CD8-positive, alpha-beta memory T cell (primary cell): ENCODE measurements at regions not wholly inside any gene's neighbourhood (a gene's known extent, or its start where the extent isn't known, plus 50 kb on each side); places are given as distances from the start of the nearest gene placed in this dataset.

Source experiments
- CTCF ChIA-PET: fragments of 350-600 bp; sonication (Branson Sonifier 250); formaldehyde crosslinking; loops from one replicate; lab custom pipeline; 2021; ENCODE audit warnings: antibody characterized with exemption; lab: Charles Lee
- POLR2A ChIA-PET: fragments of 350-600 bp; sonication (Branson Sonifier 250); formaldehyde crosslinking; loops from one replicate; lab custom pipeline; 2021; ENCODE audit warnings: antibody characterized with exemption; lab: Charles Lee
- DNase-seq, 5 donors: peaks; one replicate each; pipeline versions ENCODE4 v3.0.0 to v3.0.0-alpha.2; 2020 to 2022; ENCODE audit warnings: mixed read lengths in 1 of 5
- H3K27ac ChIP-seq: one replicate; pipeline ENCODE4 v1.7.0; 2013; ENCODE audit warnings: low read depth, mild to moderate bottlenecking, low read length, moderate library complexity
- H3K27me3 ChIP-seq: 2 replicates; pipeline ENCODE4 v1.7.0; 2013; ENCODE audit warnings: low read length, mild to moderate bottlenecking; ENCODE audit not compliant: insufficient read depth, poor library complexity, severe bottlenecking
- H3K36me3 ChIP-seq: 2 replicates; pipeline ENCODE4 v1.7.0; 2013; ENCODE audit warnings: mild to moderate bottlenecking, low read length, moderate library complexity; ENCODE audit not compliant: insufficient read depth
- H3K4me1 ChIP-seq: 2 replicates; pipeline ENCODE4 v1.7.0; 2013; ENCODE audit warnings: mild to moderate bottlenecking, low read length, moderate library complexity; ENCODE audit not compliant: insufficient read depth
- H3K4me3 ChIP-seq: 2 replicates; pipeline ENCODE4 v1.7.0; 2013; ENCODE audit warnings: mild to moderate bottlenecking, low read length
- H3K9me3 ChIP-seq: 2 replicates; pipeline ENCODE4 v1.7.0; 2013; ENCODE audit warnings: mild to moderate bottlenecking, low read length
- H3K27ac Mint-ChIP-seq, 8 donors: one replicate each; pipeline ENCODE4 v1.8.0; 2020 to 2021; ENCODE audit warnings: mixed read lengths in 8 of 8, mild to moderate bottlenecking in 6 of 8, inconsistent platforms in 3 of 8, moderate library complexity in 3 of 8
- H3K27me3 Mint-ChIP-seq, 2 donors: one replicate each; pipeline ENCODE4 v1.8.0; 2020 to 2021; ENCODE audit warnings: mixed read lengths in 2 of 2, mild to moderate bottlenecking in 1 of 2, moderate library complexity in 1 of 2
- H3K36me3 Mint-ChIP-seq, 3 donors: one replicate each; pipeline ENCODE4 v1.8.0; 2020 to 2021; ENCODE audit warnings: mixed read lengths in 3 of 3, inconsistent platforms in 1 of 3, mild to moderate bottlenecking in 1 of 3
- H3K4me1 Mint-ChIP-seq, 3 donors: one replicate each; pipeline ENCODE4 v1.8.0; 2020 to 2021; ENCODE audit warnings: mixed read lengths in 3 of 3, inconsistent platforms in 1 of 3, mild to moderate bottlenecking in 1 of 3
- H3K4me3 Mint-ChIP-seq, 7 donors: one replicate each; pipeline ENCODE4 v1.8.0; 2020 to 2021; ENCODE audit warnings: mixed read lengths in 7 of 7, mild to moderate bottlenecking in 6 of 7, moderate library complexity in 4 of 7, inconsistent platforms in 2 of 7
- H3K9me3 Mint-ChIP-seq, 5 donors: one replicate each; pipeline ENCODE4 v1.8.0; 2020 to 2022; ENCODE audit warnings: mixed read lengths in 5 of 5, mild to moderate bottlenecking in 3 of 5, moderate library complexity in 2 of 5, inconsistent platforms in 1 of 5

DNA sequence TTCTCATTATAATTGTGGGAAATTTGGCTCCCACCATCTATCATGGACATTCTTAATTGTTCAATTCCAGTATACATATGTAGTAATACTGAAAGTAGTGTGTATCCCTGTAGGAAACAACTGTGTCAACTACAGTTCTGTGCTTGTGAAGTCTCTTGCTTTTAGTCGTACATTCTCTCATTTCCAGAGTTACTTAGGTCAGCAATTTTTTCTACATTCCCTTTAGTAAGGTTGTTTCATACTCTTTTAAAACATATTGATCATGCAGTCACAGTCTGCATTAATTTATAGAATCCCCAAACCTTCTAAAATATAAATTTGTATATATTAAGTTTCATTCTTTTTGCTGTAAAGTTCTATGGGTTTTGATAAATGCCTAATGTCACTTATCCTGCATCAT is 289.2 kb upstream of the PCDH10 start:
- H3K36me3 ChIP-seq, result no peaks in the 10 kb centered on the region
- no peak for DNase-seq
- H3K9me3 Mint-ChIP-seq, result peaks cover 0 to 21% (median 3%) of the 10 kb centered on the region in 5 donors
- no peaks in the 10 kb centered on the region for H3K27me3 ChIP-seq
- H3K4me1 Mint-ChIP-seq, result no peaks in the 10 kb centered on the region
- no peaks in the 10 kb centered on the region for H3K36me3 Mint-ChIP-seq
- no peak overlapping the region for H3K4me3 Mint-ChIP-seq
- POLR2A ChIA-PET, result no interaction called here
- no peaks in the 10 kb centered on the region for H3K9me3 ChIP-seq
- CTCF ChIA-PET, result no interaction called here
- H3K4me1 ChIP-seq, result no peaks in the 10 kb centered on the region
- H3K27ac ChIP-seq, result no peak overlapping the region
- H3K4me3 ChIP-seq, result no peak overlapping the region
- no peak overlapping the region for H3K27ac Mint-ChIP-seq
- H3K27me3 Mint-ChIP-seq, result no peaks in the 10 kb centered on the region

DNA sequence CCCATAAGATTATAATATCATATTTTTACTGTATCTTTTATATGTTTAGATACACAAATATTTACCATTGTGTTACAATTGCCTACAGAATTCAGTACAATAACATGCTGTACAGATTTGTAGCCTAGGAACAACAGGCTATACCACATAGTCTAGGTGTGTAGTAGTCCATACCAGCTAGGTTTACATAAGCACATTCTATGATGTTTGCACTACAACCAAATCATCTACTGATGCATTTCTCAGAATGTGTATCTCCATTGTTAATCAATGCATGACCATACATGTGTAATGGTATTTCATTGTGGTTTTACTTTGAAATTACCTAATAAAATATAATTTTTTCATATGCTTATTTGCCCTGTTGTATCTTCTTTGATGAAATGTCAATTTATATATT is 288.1 kb upstream of the PCDH10 start:
- H3K27me3 Mint-ChIP-seq, result no peaks in the 10 kb centered on the region
- ChIA-PET CTCF (no interaction called here), POLR2A (no interaction called here)
- H3K27ac ChIP-seq, result no peak overlapping the region
- H3K4me1 ChIP-seq, result no peaks in the 10 kb centered on the region
- H3K36me3 Mint-ChIP-seq, result no peaks in the 10 kb centered on the region
- H3K27ac Mint-ChIP-seq, result no peak overlapping the region
- H3K27me3 ChIP-seq, result no peaks in the 10 kb centered on the region
- peaks cover 0 to 21% (median 3%) of the 10 kb centered on the region in 5 donors for H3K9me3 Mint-ChIP-seq
- H3K9me3 ChIP-seq, result no peaks in the 10 kb centered on the region
- no peak overlapping the region for H3K4me3 Mint-ChIP-seq
- no peaks in the 10 kb centered on the region for H3K36me3 ChIP-seq
- no peak overlapping the region for H3K4me3 ChIP-seq
- H3K4me1 Mint-ChIP-seq, result no peaks in the 10 kb centered on the region
- no peak for DNase-seq

DNA sequence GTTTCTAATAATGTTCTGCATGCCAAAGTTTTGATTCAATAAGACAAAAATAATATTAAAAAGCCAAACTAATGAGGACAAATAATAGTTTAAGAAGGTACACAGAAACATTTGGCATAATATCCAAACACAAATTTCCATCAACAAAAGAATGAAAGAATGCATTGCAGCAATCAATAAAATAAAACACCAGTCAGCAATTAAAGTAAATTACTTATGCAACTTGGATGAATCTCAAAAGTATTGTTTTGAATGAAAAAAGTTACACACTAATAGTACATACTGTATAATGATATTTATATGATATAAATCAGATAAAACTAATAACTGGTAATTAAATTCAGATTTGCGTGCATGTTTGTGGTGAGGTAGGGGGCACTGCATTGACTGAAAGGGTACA is 285.5 kb upstream of the PCDH10 start:
- peaks cover 0 to 9% (median 4%) of the 10 kb centered on the region in 5 donors for H3K9me3 Mint-ChIP-seq
- no peaks in the 10 kb centered on the region for H3K27me3 ChIP-seq
- CTCF ChIA-PET, result no interaction called here
- no peak for DNase-seq
- H3K36me3 ChIP-seq, result no peaks in the 10 kb centered on the region
- no peaks in the 10 kb centered on the region for H3K4me1 Mint-ChIP-seq
- H3K9me3 ChIP-seq, result no peaks in the 10 kb centered on the region
- H3K4me3 ChIP-seq, result no peak overlapping the region
- H3K4me3 Mint-ChIP-seq, result no peak overlapping the region
- H3K27ac Mint-ChIP-seq, result no peak overlapping the region
- no peak overlapping the region for H3K27ac ChIP-seq
- H3K4me1 ChIP-seq, result no peaks in the 10 kb centered on the region
- no peaks in the 10 kb centered on the region for H3K36me3 Mint-ChIP-seq
- POLR2A ChIA-PET, result no interaction called here
- H3K27me3 Mint-ChIP-seq, result no peaks in the 10 kb centered on the region

DNA sequence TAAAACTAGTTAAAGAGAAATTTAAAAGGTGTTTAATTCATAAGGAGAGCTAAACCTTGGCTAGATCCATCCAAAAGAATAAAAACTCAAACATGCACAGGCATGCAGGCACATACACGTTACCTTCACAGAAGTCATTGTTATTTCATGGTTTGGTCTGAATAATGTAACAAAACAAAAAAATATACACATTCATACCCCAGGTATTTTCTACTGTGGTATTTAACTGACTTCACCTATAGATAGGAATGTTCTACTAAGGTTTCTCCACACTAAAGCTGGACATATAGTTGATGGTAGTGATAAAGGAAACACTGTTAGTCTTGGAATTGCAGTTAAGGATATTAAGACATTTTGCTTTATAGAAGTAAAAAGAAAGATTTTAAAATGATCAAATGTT is 283.6 kb upstream of the PCDH10 start:
- Mint-ChIP-seq H3K27ac (no peak overlapping the region), H3K27me3 (no peaks in the 10 kb centered on the region), H3K36me3 (no peaks in the 10 kb centered on the region), H3K9me3 (peaks cover 3 to 13% (median 5%) of the 10 kb centered on the region in 5 donors), H3K4me3 (no peak overlapping the region), H3K4me1 (no peaks in the 10 kb centered on the region)
- H3K27ac ChIP-seq, result no peak overlapping the region
- CTCF ChIA-PET, result no interaction called here
- no peaks in the 10 kb centered on the region for H3K36me3 ChIP-seq
- no peak for DNase-seq
- no peaks in the 10 kb centered on the region for H3K27me3 ChIP-seq
- no peaks in the 10 kb centered on the region for H3K9me3 ChIP-seq
- POLR2A ChIA-PET, result no interaction called here
- no peak overlapping the region for H3K4me3 ChIP-seq
- no peaks in the 10 kb centered on the region for H3K4me1 ChIP-seq

DNA sequence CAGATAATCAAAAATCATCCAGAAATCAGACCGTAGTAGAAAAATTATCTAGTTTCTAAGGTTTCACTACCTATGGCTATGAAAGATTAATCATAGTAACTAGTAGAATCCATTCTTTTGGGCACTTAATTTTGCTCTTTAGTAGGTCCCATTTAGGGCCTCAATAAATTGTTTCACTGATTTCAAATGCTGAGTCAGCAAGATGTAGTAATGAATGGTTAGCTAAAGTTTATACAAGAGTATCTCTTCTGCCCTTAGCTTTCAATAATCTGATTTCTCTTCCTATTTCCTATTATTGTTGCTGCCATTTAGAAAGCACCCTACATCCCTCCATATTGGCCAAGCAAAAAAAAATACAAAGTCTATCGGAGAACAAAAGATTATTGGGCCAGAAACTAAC is 283.2 kb upstream of the PCDH10 start:
- H3K9me3 ChIP-seq, result no peaks in the 10 kb centered on the region
- H3K27ac ChIP-seq, result no peak overlapping the region
- CTCF ChIA-PET, result no interaction called here
- no peaks in the 10 kb centered on the region for H3K27me3 Mint-ChIP-seq
- POLR2A ChIA-PET, result no interaction called here
- no peaks in the 10 kb centered on the region for H3K36me3 ChIP-seq
- peaks cover 3 to 13% (median 5%) of the 10 kb centered on the region in 5 donors for H3K9me3 Mint-ChIP-seq
- H3K4me3 Mint-ChIP-seq, result no peak overlapping the region
- no peak overlapping the region for H3K4me3 ChIP-seq
- DNase-seq, result no peak
- H3K4me1 ChIP-seq, result no peaks in the 10 kb centered on the region
- H3K27me3 ChIP-seq, result no peaks in the 10 kb centered on the region
- no peak overlapping the region for H3K27ac Mint-ChIP-seq
- H3K4me1 Mint-ChIP-seq, result no peaks in the 10 kb centered on the region
- no peaks in the 10 kb centered on the region for H3K36me3 Mint-ChIP-seq

DNA sequence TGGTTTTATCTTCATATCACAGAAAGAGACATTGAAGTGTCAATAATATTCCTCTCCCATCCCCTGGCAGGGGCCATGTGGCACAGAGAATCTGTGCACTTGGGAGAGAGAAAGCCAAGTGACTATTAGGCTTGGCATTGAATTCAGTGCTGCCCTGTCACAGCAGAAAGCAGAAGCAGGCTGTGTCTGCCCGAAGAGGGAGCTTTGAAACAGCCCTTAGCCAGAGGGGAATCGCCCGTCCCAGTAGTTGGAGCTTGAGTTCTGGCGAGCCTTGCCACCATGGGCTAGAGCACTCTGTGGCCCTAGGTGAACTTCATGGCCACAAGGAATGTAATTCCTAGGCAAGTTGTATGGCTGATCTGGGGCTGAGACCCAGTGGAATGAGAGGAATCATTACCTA is 282.5 kb upstream of the PCDH10 start:
- no peak for DNase-seq
- ChIA-PET CTCF (no interaction called here), POLR2A (no interaction called here)
- H3K27me3 Mint-ChIP-seq, result no peaks in the 10 kb centered on the region
- H3K4me3 Mint-ChIP-seq, result no peak overlapping the region
- H3K9me3 Mint-ChIP-seq, result peaks cover 3 to 15% (median 7%) of the 10 kb centered on the region in 5 donors
- Histone ChIP-seq H3K27me3 (no peaks in the 10 kb centered on the region), H3K27ac (no peak overlapping the region), H3K9me3 (no peaks in the 10 kb centered on the region), H3K4me3 (no peak overlapping the region), H3K4me1 (no peaks in the 10 kb centered on the region), H3K36me3 (no peaks in the 10 kb centered on the region)
- H3K4me1 Mint-ChIP-seq, result no peaks in the 10 kb centered on the region
- no peaks in the 10 kb centered on the region for H3K36me3 Mint-ChIP-seq
- H3K27ac Mint-ChIP-seq, result no peak overlapping the region

DNA sequence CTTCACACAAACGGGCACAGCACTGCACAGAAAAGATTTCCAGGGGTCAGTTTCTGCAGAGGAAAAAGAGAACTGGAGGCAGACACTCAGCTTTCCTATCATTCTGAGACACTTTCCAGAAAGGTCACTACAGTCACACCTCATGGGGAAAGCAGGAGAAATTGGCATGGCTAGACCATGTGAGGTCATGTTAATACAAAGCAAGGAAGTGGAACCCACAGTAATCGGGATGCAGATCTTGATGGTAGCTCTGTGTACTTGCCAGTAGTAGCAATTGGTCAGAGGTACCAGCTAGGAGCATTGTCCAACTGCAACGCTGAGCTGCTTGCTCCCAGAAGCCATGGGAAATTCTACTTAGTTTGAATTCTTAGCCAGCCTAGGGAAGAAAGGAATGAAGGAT is 255.3 kb upstream of the PCDH10 start:
- Mint-ChIP-seq H3K27ac (no peak overlapping the region), H3K4me1 (no peaks in the 10 kb centered on the region), H3K9me3 (peaks cover 0 to 35% (median 7%) of the 10 kb centered on the region in 5 donors), H3K4me3 (no peak overlapping the region), H3K36me3 (no peaks in the 10 kb centered on the region), H3K27me3 (no peaks in the 10 kb centered on the region)
- Histone ChIP-seq H3K9me3 (no peaks in the 10 kb centered on the region), H3K4me3 (no peak overlapping the region), H3K36me3 (no peaks in the 10 kb centered on the region), H3K27me3 (no peaks in the 10 kb centered on the region), H3K4me1 (no peaks in the 10 kb centered on the region), H3K27ac (no peak overlapping the region)
- DNase-seq, result no peak
- CTCF ChIA-PET, result no interaction called here
- POLR2A ChIA-PET, result no interaction called here

DNA sequence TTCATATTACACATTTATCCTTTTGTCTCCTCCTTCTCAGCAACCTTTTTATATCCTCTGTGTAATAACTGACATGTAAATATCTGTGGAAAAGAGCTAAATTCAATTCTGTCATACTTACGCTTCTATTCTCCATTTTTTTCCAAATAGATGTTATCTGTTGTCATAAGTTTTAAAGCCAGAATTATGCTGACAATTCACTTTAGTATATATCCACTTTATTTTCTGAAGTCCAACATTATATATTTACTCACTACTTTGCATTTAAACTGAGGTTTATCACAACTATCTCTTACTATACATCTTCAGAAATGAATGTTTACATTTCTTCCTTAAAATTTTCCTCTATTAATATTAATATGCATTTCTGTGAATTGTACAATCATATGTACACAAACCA is 247.9 kb upstream of the PCDH10 start:
- DNase-seq, result no peak
- Histone ChIP-seq H3K4me3 (no peak overlapping the region), H3K4me1 (no peaks in the 10 kb centered on the region), H3K27me3 (no peaks in the 10 kb centered on the region), H3K36me3 (no peaks in the 10 kb centered on the region), H3K9me3 (no peaks in the 10 kb centered on the region), H3K27ac (no peak overlapping the region)
- Mint-ChIP-seq H3K9me3 (peaks cover 2 to 37% (median 6%) of the 10 kb centered on the region in 5 donors), H3K27me3 (no peaks in the 10 kb centered on the region), H3K4me3 (no peak overlapping the region), H3K36me3 (no peaks in the 10 kb centered on the region), H3K4me1 (no peaks in the 10 kb centered on the region), H3K27ac (no peak overlapping the region)
- ChIA-PET CTCF (no interaction called here), POLR2A (no interaction called here)

DNA sequence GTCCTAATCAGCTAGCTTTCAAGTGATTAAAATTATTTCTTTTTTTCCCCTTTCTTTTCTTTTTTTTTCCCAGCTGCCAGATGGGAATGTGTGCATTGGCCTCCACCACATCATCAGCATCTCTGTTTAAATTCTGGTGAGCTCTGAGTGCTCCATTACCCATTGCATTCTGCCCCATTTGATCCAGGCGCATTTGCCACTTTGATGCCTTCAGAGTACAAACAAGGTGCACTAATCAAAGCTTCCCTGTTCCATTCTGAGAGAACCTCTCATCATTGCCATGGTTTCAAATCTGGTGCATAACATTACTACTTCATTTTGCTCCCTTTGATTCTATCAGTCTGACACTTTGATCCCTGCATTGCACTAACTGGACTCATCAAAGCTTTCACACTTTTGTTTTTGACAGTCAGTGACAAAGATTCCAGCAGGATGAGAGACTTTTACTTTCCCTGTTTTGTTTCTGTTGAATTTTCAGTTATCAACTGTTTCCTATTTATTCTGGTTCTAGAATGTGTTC is 238.8 kb upstream of the PCDH10 start:
- Histone ChIP-seq H3K36me3 (no peaks in the 10 kb centered on the region), H3K27ac (no peak overlapping the region), H3K27me3 (no peaks in the 10 kb centered on the region), H3K4me3 (no peak overlapping the region), H3K4me1 (no peaks in the 10 kb centered on the region), H3K9me3 (no peaks in the 10 kb centered on the region)
- Mint-ChIP-seq H3K36me3 (no peaks in the 10 kb centered on the region), H3K4me1 (no peaks in the 10 kb centered on the region), H3K27ac (no peak overlapping the region), H3K27me3 (no peaks in the 10 kb centered on the region), H3K9me3 (peaks cover 3 to 21% (median 6%) of the 10 kb centered on the region in 5 donors), H3K4me3 (no peak overlapping the region)
- CTCF ChIA-PET, result no interaction called here
- POLR2A ChIA-PET, result no interaction called here
- no peak for DNase-seq
